IPS-18a (cell line): ENCODE measurements at regions not wholly inside any gene's neighbourhood (a gene's known extent, or its start where the extent isn't known, plus 50 kb on each side); places are given as distances from the start of the nearest gene placed in this dataset.

ENCODE experiments used
- H3K27ac ChIP-seq: one replicate; pipeline ENCODE4 v1.5.1; 2013; ENCODE audit warnings: low read length
- H3K27me3 ChIP-seq: one replicate; pipeline ENCODE4 v1.6.1; 2013; ENCODE audit warnings: mild to moderate bottlenecking, low read length; ENCODE audit not compliant: control insufficient read depth, insufficient read depth
- H3K36me3 ChIP-seq: one replicate; pipeline ENCODE4 v1.6.1; 2013; ENCODE audit warnings: low read depth, low read length; ENCODE audit not compliant: control insufficient read depth
- H3K4me1 ChIP-seq: one replicate; pipeline ENCODE4 v1.6.1; 2013; ENCODE audit warnings: low read depth, low read length; ENCODE audit not compliant: control insufficient read depth
- H3K4me3 ChIP-seq: one replicate; pipeline ENCODE4 v1.5.1; 2013; ENCODE audit warnings: low read length
- H3K9ac ChIP-seq: one replicate; pipeline ENCODE4 v1.6.1; 2013; ENCODE audit warnings: mild to moderate bottlenecking, low read length, moderate library complexity
- H3K9me3 ChIP-seq: one replicate; pipeline ENCODE4 v1.6.1; 2013; ENCODE audit warnings: low read depth, low read length; ENCODE audit not compliant: control insufficient read depth

DNA sequence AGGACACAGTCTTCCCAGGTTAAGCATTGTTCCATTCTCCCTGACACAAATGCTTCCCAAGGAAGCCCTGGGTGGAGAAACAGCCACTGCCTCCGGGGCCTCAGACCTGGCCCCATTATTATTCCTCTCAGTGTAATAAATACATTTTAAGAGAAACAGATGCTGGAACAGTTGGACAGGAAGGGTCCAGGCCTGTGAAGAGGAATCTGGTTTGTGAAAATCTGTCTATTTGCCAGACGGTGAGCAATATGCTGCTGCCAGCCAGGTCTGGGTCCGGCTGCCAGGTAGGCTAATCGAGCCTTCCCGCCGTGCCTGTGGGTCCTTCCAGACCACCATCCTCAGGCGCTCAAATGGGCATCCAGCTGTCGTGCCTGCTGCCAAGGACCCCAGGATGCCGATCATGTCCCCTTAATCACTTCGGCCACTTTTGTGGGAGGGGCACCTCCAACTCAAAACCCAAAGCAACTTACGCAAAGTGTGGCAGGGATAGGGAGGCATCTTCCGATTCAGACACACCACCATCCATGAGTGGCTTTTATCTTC is 528.4 kb downstream of the MIAT start:
- peaks cover 14% of the 10 kb centered on the region for H3K27me3 ChIP-seq
- no peaks in the 10 kb centered on the region for H3K36me3 ChIP-seq
- no peak overlapping the region for H3K9ac ChIP-seq
- H3K4me1 ChIP-seq: no peaks in the 10 kb centered on the region
- no peaks in the 10 kb centered on the region for H3K9me3 ChIP-seq
- no peak overlapping the region for H3K27ac ChIP-seq
- H3K4me3 ChIP-seq: no peak overlapping the region

- Histone ChIP-seq H3K9ac (no peak overlapping the region), H3K36me3 (no peaks in the 10 kb centered on the region), H3K27me3 (peaks cover 14% of the 10 kb centered on the region), H3K4me3 (no peak overlapping the region), H3K4me1 (no peaks in the 10 kb centered on the region), H3K27ac (no peak overlapping the region), H3K9me3 (peaks cover 6% of the 10 kb centered on the region)
Measured at GRCh38 chr22:27186643-27187042, 529.3 kb downstream of the MIAT start.

GRCh38 chr22:27192135-27192829 is 534.9 kb downstream of the MIAT start:
- peaks cover 5% of the 10 kb centered on the region for H3K27me3 ChIP-seq
- H3K36me3 ChIP-seq: no peaks in the 10 kb centered on the region
- H3K4me1 ChIP-seq: no peaks in the 10 kb centered on the region
- H3K9me3 ChIP-seq: peaks cover 7% of the 10 kb centered on the region
- H3K27ac ChIP-seq: no peak overlapping the region
- no peak overlapping the region for H3K9ac ChIP-seq
- no peak overlapping the region for H3K4me3 ChIP-seq

DNA sequence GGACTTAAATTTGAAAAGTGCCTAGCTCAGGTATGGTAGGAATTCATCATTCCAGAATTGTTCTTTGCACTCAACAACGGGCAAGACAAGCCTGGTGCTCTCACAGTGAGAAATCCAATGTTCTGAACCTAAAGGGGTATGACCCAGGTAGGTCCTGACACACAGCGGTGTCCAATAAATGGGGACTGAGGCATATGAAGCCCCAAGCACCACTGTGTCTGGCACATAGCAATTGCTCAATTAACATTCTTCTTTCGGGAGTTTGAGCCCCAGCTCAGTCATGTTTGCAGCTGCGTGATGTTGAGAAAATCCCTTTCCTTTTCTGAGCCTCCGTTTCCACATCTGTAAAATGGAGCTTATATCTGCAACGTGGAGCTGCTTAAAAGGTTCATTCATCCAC is 535.8 kb downstream of the MIAT start:
- Histone ChIP-seq H3K36me3 (no peaks in the 10 kb centered on the region), H3K9me3 (peaks cover 7% of the 10 kb centered on the region), H3K9ac (no peak overlapping the region), H3K27ac (no peak overlapping the region), H3K27me3 (peaks cover under 1% of the 10 kb centered on the region), H3K4me1 (no peaks in the 10 kb centered on the region), H3K4me3 (no peak overlapping the region)

- no peaks in the 10 kb centered on the region for H3K27me3 ChIP-seq
- no peak overlapping the region for H3K9ac ChIP-seq
- H3K4me3 ChIP-seq: no peak overlapping the region
- H3K9me3 ChIP-seq: peaks cover 7% of the 10 kb centered on the region
- H3K36me3 ChIP-seq: no peaks in the 10 kb centered on the region
- no peak overlapping the region for H3K27ac ChIP-seq
- no peaks in the 10 kb centered on the region for H3K4me1 ChIP-seq
Measured at GRCh38 chr22:27193636-27194035, 536.2 kb downstream of the MIAT start.

DNA sequence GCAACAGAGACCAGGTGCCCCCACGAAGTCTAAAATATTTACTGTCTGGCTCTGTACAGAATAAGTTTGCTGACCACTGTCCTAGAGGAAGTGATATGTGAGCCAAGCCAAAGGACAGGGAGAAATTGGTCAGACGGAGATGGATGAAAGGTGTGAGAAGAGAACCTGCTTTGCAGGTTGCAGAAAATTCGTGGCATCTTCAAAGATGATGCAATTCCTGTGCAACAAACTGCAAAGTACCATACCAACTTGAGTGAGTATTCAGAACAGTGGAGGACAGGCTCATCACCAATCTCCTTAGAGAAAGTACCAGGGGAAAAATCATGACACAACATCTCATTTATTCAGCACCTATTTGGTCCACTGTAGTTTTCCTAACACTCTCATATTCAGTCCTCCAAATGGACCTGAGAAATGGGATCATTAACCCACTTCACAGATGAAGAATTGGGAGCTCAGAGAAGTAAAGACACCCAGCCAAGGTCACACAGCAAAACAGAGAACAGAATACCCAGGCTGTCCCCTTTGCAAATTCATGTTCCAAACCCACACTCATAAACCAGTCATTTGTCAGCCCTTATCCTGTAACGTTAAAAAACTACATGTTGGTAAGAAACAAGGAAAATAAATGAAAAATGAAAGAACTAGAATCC is 536.8 kb downstream of the MIAT start:
- Histone ChIP-seq H3K36me3 (no peaks in the 10 kb centered on the region), H3K4me1 (no peaks in the 10 kb centered on the region), H3K9me3 (peaks cover 7% of the 10 kb centered on the region), H3K9ac (no peak overlapping the region), H3K4me3 (no peak overlapping the region), H3K27ac (no peak overlapping the region), H3K27me3 (no peaks in the 10 kb centered on the region)

GRCh38 chr22:27195094-27195493 is 537.7 kb downstream of the MIAT start:
- no peak overlapping the region for H3K4me3 ChIP-seq
- no peaks in the 10 kb centered on the region for H3K36me3 ChIP-seq
- no peak overlapping the region for H3K27ac ChIP-seq
- no peaks in the 10 kb centered on the region for H3K4me1 ChIP-seq
- peaks cover 7% of the 10 kb centered on the region for H3K9me3 ChIP-seq
- no peak overlapping the region for H3K9ac ChIP-seq
- H3K27me3 ChIP-seq: no peaks in the 10 kb centered on the region

DNA sequence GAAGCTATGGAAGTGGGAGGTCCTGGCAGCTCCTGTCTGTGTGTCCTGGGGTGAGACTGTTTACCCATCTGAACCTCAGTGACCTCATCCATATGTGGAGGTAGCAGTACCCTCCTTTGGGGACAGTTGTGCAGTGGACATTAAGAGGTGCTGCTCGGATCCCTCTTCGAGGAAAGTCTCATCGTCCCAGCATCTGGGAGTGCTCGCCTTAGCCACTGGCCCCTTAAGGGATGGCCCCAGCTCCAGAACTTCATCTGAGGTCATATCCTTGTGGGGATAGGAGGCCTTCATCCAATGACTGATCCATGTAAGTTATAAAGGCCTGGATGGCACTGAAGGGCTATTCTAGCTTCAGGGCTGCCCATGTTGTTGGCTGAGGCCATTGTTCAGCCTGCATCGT is 538.1 kb downstream of the MIAT start:
- Histone ChIP-seq H3K27me3 (no peaks in the 10 kb centered on the region), H3K36me3 (no peaks in the 10 kb centered on the region), H3K9ac (no peak overlapping the region), H3K4me1 (no peaks in the 10 kb centered on the region), H3K4me3 (no peak overlapping the region), H3K9me3 (peaks cover 7% of the 10 kb centered on the region), H3K27ac (no peak overlapping the region)

- no peaks in the 10 kb centered on the region for H3K27me3 ChIP-seq
Measured at GRCh38 chr22:27196606-27197005, 539.2 kb downstream of the MIAT start.

GRCh38 chr22:27197052-27197451 is 539.7 kb downstream of the MIAT start:
- H3K9me3 ChIP-seq: no peaks in the 10 kb centered on the region
- no peak overlapping the region for H3K4me3 ChIP-seq
- no peaks in the 10 kb centered on the region for H3K36me3 ChIP-seq
- H3K27ac ChIP-seq: no peak overlapping the region
- H3K9ac ChIP-seq: no peak overlapping the region
- no peaks in the 10 kb centered on the region for H3K27me3 ChIP-seq
- peaks cover 9% of the 10 kb centered on the region for H3K4me1 ChIP-seq

More at GRCh38 chr22:27196606-27197005, 539.2 kb downstream of the MIAT start:
- Histone ChIP-seq H3K9ac (no peak overlapping the region), H3K4me1 (peaks cover 5% of the 10 kb centered on the region), H3K27ac (no peak overlapping the region), H3K9me3 (peaks cover under 1% of the 10 kb centered on the region), H3K36me3 (no peaks in the 10 kb centered on the region), H3K4me3 (no peak overlapping the region)

- Histone ChIP-seq H3K27ac (no peak overlapping the region), H3K4me3 (no peak overlapping the region), H3K27me3 (no peaks in the 10 kb centered on the region), H3K4me1 (peaks cover 14% of the 10 kb centered on the region), H3K9me3 (no peaks in the 10 kb centered on the region), H3K36me3 (no peaks in the 10 kb centered on the region), H3K9ac (no peak overlapping the region)
Measured at GRCh38 chr22:27197618-27198017, 540.2 kb downstream of the MIAT start.
